HAP-1 (cell line): ENCODE measurements at regions not wholly inside any gene's neighbourhood (a gene's known extent, or its start where the extent isn't known, plus 50 kb on each side); places are given as distances from the start of the nearest gene placed in this dataset.

Experiments used
- DNase-seq, 2 experiments: peaks; one replicate each; pipeline ENCODE4 v3.0.0-alpha.2; 2016 to 2020; ENCODE audit warnings: low spot score in 2 of 2
- H3K27me3 ChIP-seq: fragments of 250-450 bp; sonication (Bioruptor Pico); 2 replicates; pipeline ENCODE4 v1.5.1; 2020; ENCODE audit warnings: low read depth, mild to moderate bottlenecking, moderate library complexity
- H3K36me3 ChIP-seq: fragments of 250-450 bp; sonication (Bioruptor Pico); replicated peaks from 2 replicates; pipeline ENCODE4 v1.5.1; 2020; ENCODE audit warnings: mild to moderate bottlenecking
- H3K4me1 ChIP-seq: fragments of 250-450 bp; sonication (Bioruptor Pico); 2 replicates; pipeline ENCODE4 v1.5.1; 2020; ENCODE audit warnings: mild to moderate bottlenecking
- H3K4me3 ChIP-seq: fragments of 250-450 bp; sonication (Bioruptor Pico); 2 replicates; pipeline ENCODE4 v1.5.1; 2020; ENCODE audit warnings: mild to moderate bottlenecking, moderate library complexity
- H3K9me3 ChIP-seq: fragments of 250-450 bp; sonication (Bioruptor Pico); 2 replicates; pipeline ENCODE4 v1.5.1; 2020; ENCODE audit warnings: mild to moderate bottlenecking, moderate library complexity
- in situ Hi-C: fragments of 300-500 bp; cut with MboI; formaldehyde crosslinking; loops from 3 replicates; pipeline ENCODE4 v1.14.3; 2020; ENCODE audit warnings: low sequenced_read_pairs, inconsistent platforms, mixed read lengths

DNA sequence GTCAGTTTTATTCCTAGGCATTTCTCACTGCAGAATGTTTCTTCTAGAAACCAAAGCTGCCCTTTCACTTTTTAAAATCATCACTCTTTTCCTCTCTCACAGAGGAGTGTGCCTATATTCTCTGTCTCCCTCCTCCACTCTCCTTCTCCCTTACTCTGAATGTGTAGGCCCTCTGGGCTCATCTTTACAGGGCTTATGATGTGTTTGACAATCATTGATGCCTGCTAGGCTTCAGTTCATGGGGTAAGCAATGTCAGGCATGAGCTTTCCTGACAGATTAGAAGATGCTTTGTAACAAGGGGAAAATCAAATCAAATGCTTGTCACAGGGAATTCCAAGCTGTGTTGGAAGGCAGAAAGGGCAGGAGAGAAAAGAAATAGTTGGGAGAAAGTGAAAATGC lies 742.9 kb downstream of the SORCS3 start:
- in situ Hi-C loops, result no loop called here
- no peaks in the 10 kb centered on the region for H3K27me3 ChIP-seq

DNA sequence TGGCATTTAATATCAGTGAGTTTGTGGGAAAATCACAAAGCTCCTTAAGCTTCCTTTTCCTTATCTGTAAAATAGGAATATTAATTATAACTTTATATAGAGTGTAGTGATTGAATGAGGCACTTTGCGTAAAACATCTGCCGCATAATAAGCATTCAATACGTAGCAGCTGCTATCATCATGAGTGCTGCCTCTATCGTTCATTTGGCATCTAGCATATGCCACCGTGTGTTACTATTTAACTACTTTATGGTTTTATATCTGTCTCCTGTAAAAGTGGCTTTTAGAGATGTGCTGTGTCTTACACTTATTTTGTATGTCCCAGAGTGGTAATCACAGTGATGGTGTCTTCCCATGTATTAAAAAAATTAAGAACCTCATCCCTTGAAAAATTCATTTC lies 729.6 kb downstream of the SORCS3 start:
- H3K4me1 ChIP-seq, result no peaks in the 10 kb centered on the region
- DNase-seq, result no peak
- H3K36me3 ChIP-seq, result no peaks in the 10 kb centered on the region
- no peak overlapping the region for H3K4me3 ChIP-seq
- H3K9me3 ChIP-seq, result no peaks in the 10 kb centered on the region
- H3K27me3 ChIP-seq, result no peaks in the 10 kb centered on the region
- in situ Hi-C loops, result no loop called here

More for the DNA sequence above, 742.9 kb downstream of the SORCS3 start:
- H3K4me3 ChIP-seq, result no peak overlapping the region
- H3K36me3 ChIP-seq, result no peaks in the 10 kb centered on the region
- DNase-seq, result no peak
- no peaks in the 10 kb centered on the region for H3K9me3 ChIP-seq
- no peaks in the 10 kb centered on the region for H3K4me1 ChIP-seq

DNA sequence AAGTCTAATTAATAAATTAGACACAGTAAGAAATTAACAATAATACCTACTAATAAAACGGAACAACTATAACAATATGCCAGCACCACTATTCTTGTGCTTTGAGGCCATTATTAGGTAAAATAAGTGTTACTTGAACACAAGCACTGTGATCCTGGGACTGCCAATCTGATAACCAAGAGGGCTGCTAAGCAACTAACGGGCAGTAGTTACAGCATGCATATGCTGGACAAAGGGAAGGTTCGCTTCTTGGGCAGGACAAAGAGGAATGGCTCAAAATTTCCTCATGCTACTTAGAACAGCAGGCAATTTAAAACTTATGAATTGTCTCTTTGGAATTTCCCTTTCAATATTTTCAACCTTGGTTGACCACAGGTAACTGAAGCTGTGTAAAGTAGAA lies 718.6 kb downstream of the SORCS3 start:
- Histone ChIP-seq H3K36me3 (no peaks in the 10 kb centered on the region), H3K27me3 (no peaks in the 10 kb centered on the region), H3K4me1 (no peaks in the 10 kb centered on the region), H3K4me3 (no peak overlapping the region), H3K9me3 (no peaks in the 10 kb centered on the region)
- in situ Hi-C loops, result no loop called here
- DNase-seq, result no peak

DNA sequence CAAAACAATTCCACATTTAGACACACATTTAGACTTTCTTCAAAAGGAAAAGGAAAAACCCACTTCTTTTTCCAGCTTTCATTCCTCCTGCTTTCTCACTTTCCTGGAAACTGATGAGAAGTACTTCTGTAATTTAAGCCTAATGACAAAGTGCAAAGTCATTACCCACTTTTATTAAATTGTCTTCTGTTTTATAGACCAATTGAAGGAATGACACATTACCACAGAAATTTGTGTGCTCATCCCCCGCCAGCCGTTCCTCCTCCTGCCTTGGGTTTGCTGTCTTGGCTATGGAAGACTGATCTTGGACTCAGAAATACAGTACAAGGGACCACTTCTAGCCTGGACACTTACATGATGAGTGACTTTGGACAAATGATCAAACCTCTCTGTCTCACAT lies 717.8 kb downstream of the SORCS3 start:
- in situ Hi-C loops, result no loop called here
- H3K4me3 ChIP-seq, result no peak overlapping the region
- H3K4me1 ChIP-seq, result no peaks in the 10 kb centered on the region
- no peak for DNase-seq
- H3K36me3 ChIP-seq, result no peaks in the 10 kb centered on the region
- no peaks in the 10 kb centered on the region for H3K9me3 ChIP-seq
- no peaks in the 10 kb centered on the region for H3K27me3 ChIP-seq

DNA sequence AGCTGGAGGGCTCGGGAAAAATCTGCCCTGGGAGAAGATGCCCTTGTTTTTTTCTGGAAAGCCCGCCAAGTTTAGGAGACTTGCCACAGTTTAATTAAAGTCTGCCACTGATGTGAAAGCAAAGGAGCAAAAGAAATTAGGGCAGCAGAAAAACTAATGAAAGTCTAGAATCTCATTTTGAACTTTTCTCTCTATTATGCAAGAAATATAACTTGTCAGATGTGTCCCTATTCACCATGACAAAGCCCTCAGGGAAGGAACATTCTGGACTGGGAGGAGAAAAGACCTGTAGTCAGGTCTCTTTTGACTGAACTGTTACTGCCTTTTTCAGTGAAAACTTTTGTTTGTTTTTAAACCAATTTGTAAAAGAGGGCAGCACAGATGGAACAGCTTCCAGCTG lies 715.5 kb downstream of the SORCS3 start:
- no peak for DNase-seq
- Histone ChIP-seq H3K27me3 (no peaks in the 10 kb centered on the region), H3K4me1 (no peaks in the 10 kb centered on the region), H3K36me3 (no peaks in the 10 kb centered on the region), H3K4me3 (no peak overlapping the region), H3K9me3 (no peaks in the 10 kb centered on the region)
- in situ Hi-C loops, result no loop called here

DNA sequence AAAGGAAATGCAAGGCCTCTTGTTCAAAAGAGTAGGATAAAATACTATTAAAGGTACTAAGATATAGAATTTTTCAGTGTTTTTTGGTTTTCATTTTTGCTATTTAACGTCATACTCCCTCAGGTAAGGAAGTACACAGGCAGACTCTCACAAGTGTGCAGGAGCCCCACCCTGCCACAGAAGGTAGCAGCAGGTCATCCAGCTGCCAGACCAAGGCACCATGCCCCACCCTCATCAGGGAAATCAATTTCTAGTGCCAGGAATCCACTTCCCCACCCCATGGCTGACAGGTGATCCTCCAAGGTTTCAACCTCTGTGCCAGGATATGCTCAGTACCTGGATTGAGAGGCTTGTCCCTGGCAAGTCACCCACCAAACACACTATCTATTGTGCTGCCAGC lies 712.9 kb downstream of the SORCS3 start:
- no peak for DNase-seq
- no peaks in the 10 kb centered on the region for H3K4me1 ChIP-seq
- in situ Hi-C loops, result no loop called here

DNA sequence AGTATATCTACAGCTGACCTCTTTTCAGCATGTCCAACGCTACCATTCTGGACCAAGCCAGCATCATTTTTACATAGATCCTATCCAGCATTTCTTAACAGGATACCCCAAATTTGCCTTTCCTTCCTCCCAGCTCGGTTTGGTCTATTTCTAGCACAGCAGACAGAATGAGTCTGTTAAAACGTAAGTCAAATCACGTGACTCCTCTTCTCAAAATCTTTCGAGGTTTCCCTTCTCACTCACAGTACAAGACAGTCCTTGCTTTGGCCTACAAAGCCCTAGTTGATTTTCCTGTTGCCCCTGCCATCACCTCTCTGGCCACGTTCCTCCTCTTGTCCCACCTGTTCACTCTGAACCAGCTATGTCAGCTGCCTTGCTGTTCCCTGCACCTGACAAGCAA lies 711.7 kb downstream of the SORCS3 start:
- H3K27me3 ChIP-seq, result no peaks in the 10 kb centered on the region
- no peaks in the 10 kb centered on the region for H3K9me3 ChIP-seq
- no peak for DNase-seq
- no peak overlapping the region for H3K4me3 ChIP-seq
- in situ Hi-C loops, result no loop called here
- H3K4me1 ChIP-seq, result no peaks in the 10 kb centered on the region
- H3K36me3 ChIP-seq, result no peaks in the 10 kb centered on the region

More for the DNA sequence above, 712.9 kb downstream of the SORCS3 start:
- Histone ChIP-seq H3K4me3 (no peak overlapping the region), H3K27me3 (no peaks in the 10 kb centered on the region), H3K9me3 (no peaks in the 10 kb centered on the region), H3K36me3 (no peaks in the 10 kb centered on the region)

DNA sequence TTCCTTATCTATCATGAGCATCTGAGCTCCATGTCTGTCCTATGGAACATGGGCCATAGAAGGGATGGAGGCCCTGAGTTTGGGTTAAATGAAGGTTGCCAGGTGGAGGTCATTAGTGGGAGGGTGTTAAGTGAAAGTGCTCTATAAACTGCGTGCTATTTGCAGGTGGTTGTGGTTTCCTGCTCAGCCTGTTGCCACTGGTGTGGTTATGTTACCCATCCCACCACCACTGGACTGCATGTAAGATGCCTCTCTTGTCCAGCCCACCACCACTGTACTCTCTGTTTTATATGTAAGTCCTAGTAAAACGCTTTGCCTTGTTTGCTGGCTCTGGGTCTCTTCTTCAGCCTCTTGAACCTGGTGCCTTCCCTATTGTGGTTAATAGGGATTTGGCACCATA lies 711.2 kb downstream of the SORCS3 start:
- Histone ChIP-seq H3K4me1 (no peaks in the 10 kb centered on the region), H3K27me3 (no peaks in the 10 kb centered on the region), H3K9me3 (no peaks in the 10 kb centered on the region), H3K36me3 (no peaks in the 10 kb centered on the region), H3K4me3 (no peak overlapping the region)
- DNase-seq, result no peak
- in situ Hi-C loops, result no loop called here

DNA sequence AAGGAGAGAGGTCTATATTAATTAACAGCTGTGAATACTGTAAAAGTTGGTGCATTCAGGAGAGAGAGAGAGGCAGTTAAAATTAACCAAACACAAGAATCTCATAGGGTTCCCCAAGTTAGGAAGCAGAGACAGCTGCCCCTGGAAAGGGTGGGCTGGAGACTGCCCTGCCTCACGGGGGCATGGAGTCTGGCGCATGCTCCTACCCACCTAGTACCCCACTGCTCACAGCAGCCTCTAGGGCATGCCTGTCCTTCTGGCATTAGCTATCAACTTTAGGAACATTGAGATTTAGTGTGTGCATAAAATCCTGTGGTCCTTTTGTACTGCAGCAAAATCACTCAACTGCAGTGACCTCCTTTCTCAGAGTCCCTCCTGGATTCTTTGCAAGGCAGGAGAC lies 710.1 kb downstream of the SORCS3 start:
- no peak overlapping the region for H3K4me3 ChIP-seq
- in situ Hi-C loops, result no loop called here
- no peaks in the 10 kb centered on the region for H3K9me3 ChIP-seq
- H3K27me3 ChIP-seq, result no peaks in the 10 kb centered on the region
- no peak for DNase-seq
- H3K4me1 ChIP-seq, result no peaks in the 10 kb centered on the region
- H3K36me3 ChIP-seq, result no peaks in the 10 kb centered on the region

DNA sequence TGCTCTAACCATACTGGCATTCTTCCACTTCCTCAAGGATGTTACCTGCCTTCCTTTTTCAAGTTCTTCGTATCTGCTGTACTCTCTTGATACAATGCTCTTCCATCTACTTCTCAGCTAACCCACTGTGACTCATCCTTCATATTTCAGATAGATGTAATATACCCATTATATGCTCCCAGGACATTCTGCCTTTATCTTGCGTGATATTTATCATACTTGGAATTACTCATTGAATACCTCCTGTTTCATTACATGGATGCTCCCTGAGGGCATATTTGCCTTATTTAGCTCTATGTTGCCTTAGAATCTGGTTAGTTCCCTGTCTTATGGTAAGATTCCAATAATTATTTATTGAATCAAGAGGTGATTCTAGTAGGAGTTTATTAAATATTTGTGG lies 706.4 kb downstream of the SORCS3 start:
- Histone ChIP-seq H3K27me3 (no peaks in the 10 kb centered on the region), H3K4me3 (no peak overlapping the region), H3K36me3 (no peaks in the 10 kb centered on the region), H3K9me3 (no peaks in the 10 kb centered on the region), H3K4me1 (no peaks in the 10 kb centered on the region)
- in situ Hi-C loops, result no loop called here
- DNase-seq, result no peak

DNA sequence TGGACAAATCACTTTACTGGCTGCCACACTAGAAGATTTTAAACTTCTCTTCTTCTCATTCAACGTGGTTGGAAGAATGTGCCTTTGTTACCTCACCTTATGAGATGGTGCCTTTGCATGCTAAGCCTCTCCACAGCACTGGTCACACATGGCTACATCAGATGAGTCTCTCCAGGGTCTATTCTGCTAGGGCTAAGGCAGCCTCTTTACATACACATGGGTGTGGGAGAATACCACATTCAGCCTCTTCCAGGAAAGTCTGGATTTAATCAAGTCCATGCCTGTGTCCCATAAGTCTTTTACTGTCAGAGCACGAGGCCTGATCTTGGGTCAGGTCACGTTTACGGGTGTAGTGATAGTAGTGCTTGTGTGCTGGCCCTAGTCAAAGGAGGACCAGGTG lies 701.5 kb downstream of the SORCS3 start:
- H3K36me3 ChIP-seq, result no peaks in the 10 kb centered on the region
- in situ Hi-C loops, result no loop called here
- no peaks in the 10 kb centered on the region for H3K27me3 ChIP-seq
- H3K4me1 ChIP-seq, result no peaks in the 10 kb centered on the region
- H3K9me3 ChIP-seq, result no peaks in the 10 kb centered on the region
- DNase-seq, result no peak
- no peak overlapping the region for H3K4me3 ChIP-seq

DNA sequence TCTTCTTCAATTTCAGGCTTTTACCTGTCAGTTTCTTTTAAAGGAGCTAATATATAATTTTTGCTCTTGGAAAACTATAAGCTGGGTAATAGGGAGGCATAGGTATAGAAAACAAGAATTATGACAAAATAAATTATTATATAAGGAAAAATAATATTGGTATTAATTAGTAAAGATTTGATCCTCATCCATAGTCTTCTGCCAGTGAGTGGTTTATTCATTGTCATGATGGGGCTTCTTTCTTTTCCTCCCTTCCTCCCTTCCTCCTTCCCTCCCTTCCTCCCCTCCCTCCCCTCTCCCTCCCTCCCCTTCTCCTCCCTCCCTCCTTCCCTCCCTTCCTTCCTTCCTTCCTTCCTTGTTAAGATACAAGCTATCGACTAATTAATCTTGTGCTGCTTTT lies 698.6 kb downstream of the SORCS3 start:
- in situ Hi-C loops, result no loop called here
- no peak for DNase-seq
- no peaks in the 10 kb centered on the region for H3K36me3 ChIP-seq
- H3K4me1 ChIP-seq, result no peaks in the 10 kb centered on the region
- H3K27me3 ChIP-seq, result no peaks in the 10 kb centered on the region
- H3K4me3 ChIP-seq, result no peak overlapping the region
- no peaks in the 10 kb centered on the region for H3K9me3 ChIP-seq

DNA sequence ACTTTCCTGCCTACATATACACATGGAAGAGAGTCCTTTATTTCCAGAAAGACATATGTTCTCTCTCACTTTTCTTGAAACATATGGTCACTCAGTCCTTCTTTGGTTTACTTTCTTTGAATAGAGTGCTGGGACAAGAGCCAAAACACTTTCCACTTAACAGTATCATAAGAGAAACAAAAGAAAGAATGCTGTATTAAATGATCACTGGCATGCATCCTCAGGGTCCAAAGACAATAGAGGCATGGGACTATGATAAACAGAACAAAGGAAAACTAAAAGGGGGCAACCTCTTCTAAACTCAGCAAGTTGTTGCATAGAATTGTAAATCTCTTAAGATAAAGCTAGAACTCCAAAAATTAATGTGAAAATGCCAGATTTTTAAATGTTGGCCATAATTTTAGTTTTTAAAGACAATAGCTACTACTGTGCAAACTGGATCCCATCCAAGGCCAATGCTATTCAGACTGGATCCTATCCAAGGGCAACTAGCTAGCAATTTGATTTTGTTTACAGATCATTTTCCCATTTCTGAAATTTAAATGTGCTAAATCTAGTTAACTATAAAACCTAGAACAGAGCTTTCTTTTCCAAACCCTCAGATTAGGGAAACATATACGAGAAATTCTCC lies 687.5 kb downstream of the SORCS3 start:
- Histone ChIP-seq H3K4me3 (no peak overlapping the region), H3K4me1 (no peaks in the 10 kb centered on the region), H3K27me3 (no peaks in the 10 kb centered on the region), H3K9me3 (no peaks in the 10 kb centered on the region), H3K36me3 (no peaks in the 10 kb centered on the region)
- DNase-seq, result no peak
- in situ Hi-C loops, result no loop called here
